Fibroblast of lung (primary cell): ENCODE measurements at regions not wholly inside any gene's neighbourhood (a gene's known extent, or its start where the extent isn't known, plus 50 kb on each side); places are given as distances from the start of the nearest gene placed in this dataset.

Source experiments
- CTCF ChIP-seq, 2 donors: IDR thresholded peaks in 1 of 2; conservative IDR thresholded peaks in 1 of 2; 1 replicate in 1 of 2; 2 replicates in 1 of 2; pipeline ENCODE4 v1.5.1; 2011 to 2012; ENCODE audit warnings: low read length in 2 of 2, control low read depth in 1 of 2, inconsistent platforms in 1 of 2, low read depth in 1 of 2, mild to moderate bottlenecking in 1 of 2
- EZH2 ChIP-seq: IDR thresholded peaks from 2 replicates; pipeline ENCODE4 v1.5.1; 2012; ENCODE audit warnings: low read length, control low read depth, mild to moderate bottlenecking; ENCODE audit errors: missing control alignments

GRCh38 chr12:127425474-127425873 is 841.5 kb upstream of the TMEM132C start:
- TF ChIP-seq CTCF (conservative IDR thresholded peaks at IDR 0.05 in 1 of 2, IDR thresholded peaks at IDR 0.05 in 1 of 2; ENCODE audit: low read depth in 1 of 2, low read length in 2 of 2) (no peak), EZH2 (no peak)
